H9 (cell line): ENCODE measurements at regions not wholly inside any gene's neighbourhood (a gene's known extent, or its start where the extent isn't known, plus 50 kb on each side); places are given as distances from the start of the nearest gene placed in this dataset.

ENCODE experiments used
- DNase-seq: peaks from one replicate; pipeline ENCODE4 v3.0.0-alpha.2; 2017
- H2AFZ ChIP-seq: one replicate; pipeline ENCODE4 v1.6.1; 2013; ENCODE audit warnings: mild to moderate bottlenecking, low read length, control low read depth, moderate library complexity
- H2AK5ac ChIP-seq: 2 replicates; pipeline ENCODE4 v1.6.1; 2013; ENCODE audit warnings: low read length, control low read depth, mixed read lengths; ENCODE audit not compliant: insufficient read length
- H2BK120ac ChIP-seq: one replicate; pipeline ENCODE4 v1.6.1; 2013; ENCODE audit warnings: low read depth, mild to moderate bottlenecking, low read length, control low read depth, inconsistent platforms; ENCODE audit not compliant: poor library complexity, severe bottlenecking
- H2BK12ac ChIP-seq: 2 replicates; pipeline ENCODE4 v1.6.1; 2013; ENCODE audit warnings: low read length, control low read depth, mixed read lengths, low read depth; ENCODE audit not compliant: insufficient read length
- H2BK15ac ChIP-seq: 2 replicates; pipeline ENCODE4 v1.6.1; 2013; ENCODE audit warnings: low read depth, low read length, control low read depth
- H2BK20ac ChIP-seq: one replicate; pipeline ENCODE4 v1.6.1; 2013; ENCODE audit warnings: low read depth, mild to moderate bottlenecking, low read length, control low read depth, inconsistent platforms; ENCODE audit not compliant: poor library complexity, severe bottlenecking
- H2BK5ac ChIP-seq: 2 replicates; pipeline ENCODE4 v1.6.1; 2013; ENCODE audit warnings: low read length, control low read depth, mixed read lengths; ENCODE audit not compliant: insufficient read length
- H3K14ac ChIP-seq: 2 replicates; pipeline ENCODE4 v1.6.1; 2013; ENCODE audit warnings: low read length, control low read depth; ENCODE audit not compliant: insufficient read depth
- H3K18ac ChIP-seq: 2 replicates; pipeline ENCODE4 v1.6.1; 2013; ENCODE audit warnings: low read depth, mild to moderate bottlenecking, mixed read lengths, low read length, control low read depth; ENCODE audit not compliant: insufficient read length
- H3K23ac ChIP-seq: 2 replicates; pipeline ENCODE4 v1.6.1; 2013; ENCODE audit warnings: low read length, control low read depth, mixed read lengths, low read depth; ENCODE audit not compliant: insufficient read length
- H3K23me2 ChIP-seq: 2 replicates; pipeline ENCODE4 v1.6.1; 2013; ENCODE audit warnings: low read depth, mild to moderate bottlenecking, mixed read lengths, low read length, control low read depth; ENCODE audit not compliant: insufficient read length, poor library complexity, severe bottlenecking
- H3K27ac ChIP-seq: 2 replicates; pipeline ENCODE4 v1.5.1; 2013; ENCODE audit warnings: low read length, control low read depth, mixed read lengths, low read depth; ENCODE audit not compliant: insufficient read length
- H3K27me3 ChIP-seq: 2 replicates; pipeline ENCODE4 v1.6.1; 2013; ENCODE audit warnings: low read length, control low read depth, inconsistent platforms; ENCODE audit not compliant: insufficient read depth
- H3K4ac ChIP-seq: 2 replicates; pipeline ENCODE4 v1.6.1; 2013; ENCODE audit warnings: low read depth, mild to moderate bottlenecking, control low read depth, inconsistent platforms, low read length, moderate library complexity
- H3K4me1 ChIP-seq: 2 replicates; pipeline ENCODE4 v1.6.1; 2013; ENCODE audit warnings: low read length, control low read depth, inconsistent platforms; ENCODE audit not compliant: insufficient read depth
- H3K4me2 ChIP-seq: 2 replicates; pipeline ENCODE4 v1.6.1; 2013; ENCODE audit warnings: low read length, control low read depth, mixed read lengths; ENCODE audit not compliant: insufficient read length, insufficient read depth
- H3K56ac ChIP-seq: 2 replicates; pipeline ENCODE4 v1.6.1; 2013; ENCODE audit warnings: low read depth, mild to moderate bottlenecking, mixed read lengths, low read length, control low read depth; ENCODE audit not compliant: insufficient read length
- H3K79me1 ChIP-seq: 2 replicates; pipeline ENCODE4 v1.6.1; 2013; ENCODE audit warnings: low read depth, mild to moderate bottlenecking, moderate library complexity, low read length, control low read depth, inconsistent platforms; ENCODE audit not compliant: insufficient read depth, poor library complexity, severe bottlenecking
- H3K79me2 ChIP-seq: 2 replicates; pipeline ENCODE4 v1.6.1; 2013; ENCODE audit warnings: low read length, control low read depth, inconsistent platforms; ENCODE audit not compliant: insufficient read depth
- H3K9ac ChIP-seq: 2 replicates; pipeline ENCODE4 v1.6.1; 2013; ENCODE audit warnings: low read length, control low read depth, mixed read lengths; ENCODE audit not compliant: insufficient read length; ENCODE audit errors: extremely low read depth
- H3K9me3 ChIP-seq: one replicate; pipeline ENCODE4 v1.6.1; 2013; ENCODE audit warnings: low read depth, low read length, inconsistent platforms; ENCODE audit not compliant: control insufficient read depth
- H3T11ph ChIP-seq: one replicate; pipeline ENCODE4 v1.6.1; 2013; ENCODE audit warnings: mild to moderate bottlenecking, low read length, control low read depth, inconsistent platforms
- H4K20me1 ChIP-seq: one replicate; pipeline ENCODE4 v1.6.1; 2013; ENCODE audit not compliant: control insufficient read depth, insufficient read length, insufficient read depth
- H4K5ac ChIP-seq: 2 replicates; pipeline ENCODE4 v1.6.1; 2013; ENCODE audit warnings: low read depth, mild to moderate bottlenecking, mixed read lengths, low read length, control low read depth; ENCODE audit not compliant: insufficient read length
- H4K8ac ChIP-seq: replicated peaks from 2 replicates; pipeline ENCODE4 v1.6.1; 2013; ENCODE audit warnings: low read length, control low read depth, mixed read lengths, low read depth; ENCODE audit not compliant: insufficient read length
- H4K91ac ChIP-seq: 2 replicates; pipeline ENCODE4 v1.6.1; 2013; ENCODE audit warnings: low read depth, mild to moderate bottlenecking, moderate library complexity, mixed read lengths, low read length, control low read depth; ENCODE audit not compliant: insufficient read length
- H3K27ac Mint-ChIP-seq, 3 experiments: 2 replicates in 2 of 3; 3 replicates in 1 of 3; pipeline ENCODE4 v1.8.0; 2020 to 2021; ENCODE audit warnings: mixed read lengths in 3 of 3, mild to moderate bottlenecking in 1 of 3, moderate library complexity in 1 of 3
- H3K27me3 Mint-ChIP-seq: 2 replicates; pipeline ENCODE4 v1.8.0; 2021; ENCODE audit warnings: low read depth, mild to moderate bottlenecking, moderate library complexity, mixed read lengths
- H3K36me3 Mint-ChIP-seq, 3 experiments: 2 replicates in 2 of 3; 3 replicates in 1 of 3; pipeline ENCODE4 v1.8.0; 2020 to 2021; ENCODE audit warnings: low read depth in 3 of 3, mixed read lengths in 3 of 3; ENCODE audit not compliant: insufficient read depth in 1 of 3
- H3K4me1 Mint-ChIP-seq, 2 experiments: 2 replicates each; pipeline ENCODE4 v1.8.0; 2020; ENCODE audit warnings: mixed read lengths in 2 of 2
- H3K4me3 Mint-ChIP-seq, 2 experiments: 2 replicates in 1 of 2; 3 replicates in 1 of 2; pipeline ENCODE4 v1.8.0; 2020 to 2021; ENCODE audit warnings: mild to moderate bottlenecking in 2 of 2, mixed read lengths in 2 of 2, moderate library complexity in 1 of 2
- H3K9me3 Mint-ChIP-seq, 2 experiments: 2 replicates in 1 of 2; 3 replicates in 1 of 2; pipeline ENCODE4 v1.8.0; 2020; ENCODE audit warnings: mild to moderate bottlenecking in 2 of 2, mixed read lengths in 2 of 2, moderate library complexity in 1 of 2
- TF ChIP-seq, protein P1 (sequence below): fragments of 200-600 bp; sonication (generic); conservative IDR thresholded peaks from 3 replicates; pipeline ENCODE4 v1.8.0; 2021; ENCODE audit warnings: antibody characterized with exemption, mild to moderate bottlenecking

DNA sequence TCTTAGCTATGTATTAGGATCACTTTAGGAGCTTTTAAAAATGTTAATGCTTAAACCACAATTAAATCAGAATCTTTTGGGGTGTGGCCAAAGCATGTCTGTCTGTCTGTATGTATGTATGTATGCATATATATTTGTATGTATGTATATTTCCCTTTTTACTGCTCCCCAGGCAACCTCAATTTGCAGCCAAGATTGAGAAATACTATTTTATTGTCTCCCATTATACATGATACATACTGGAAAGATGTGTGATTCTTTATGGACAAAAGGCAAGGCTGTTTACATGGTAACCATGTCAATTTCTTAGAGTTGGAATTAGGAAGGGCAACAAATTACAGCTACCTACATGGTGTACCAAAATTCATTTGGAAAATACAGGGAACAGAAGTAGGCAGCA lies 783.6 kb downstream of the ETS1 start:
- H2BK5ac ChIP-seq: no peak overlapping the region
- H3K4me1 Mint-ChIP-seq: peaks cover 9 to 10% of the 10 kb centered on the region in 2 experiments

More for the DNA sequence above, 783.6 kb downstream of the ETS1 start:
- Histone ChIP-seq H3K14ac (no peak overlapping the region), H4K5ac (no peak overlapping the region), H2BK20ac (no peak overlapping the region), H2BK120ac (no peak overlapping the region), H3K9ac (no peak overlapping the region), H2BK12ac (no peak overlapping the region), H3K79me2 (no peaks in the 10 kb centered on the region), H4K91ac (no peak overlapping the region), H3K27ac (no peak overlapping the region), H3K4me2 (no peak overlapping the region), H3K18ac (no peak overlapping the region), H3K56ac (no peak overlapping the region), H2AK5ac (no peak overlapping the region), H3K79me1 (no peaks in the 10 kb centered on the region), H4K20me1 (no peaks in the 10 kb centered on the region), H3K23me2 (no peaks in the 10 kb centered on the region), H3T11ph (no peak overlapping the region), H3K23ac (no peak overlapping the region), H2BK15ac (no peak overlapping the region), H4K8ac (no peak overlapping the region), H3K4me1 (no peaks in the 10 kb centered on the region; the same call in 1 of the 2 replicates), H3K4ac (no peak overlapping the region), H3K9me3 (no peaks in the 10 kb centered on the region), H2AFZ (no peak overlapping the region), H3K27me3 (no peaks in the 10 kb centered on the region)
- no peaks in the 10 kb centered on the region for H3K27me3 Mint-ChIP-seq
- 0 out of 5 replicates have a peak, but pooled peaks cover 0 to 2% of the 10 kb centered on the region in 2 experiments for H3K9me3 Mint-ChIP-seq
- H3K27ac Mint-ChIP-seq: no peak overlapping the region
- H3K4me3 Mint-ChIP-seq: no peak overlapping the region
- no peaks in the 10 kb centered on the region for H3K36me3 Mint-ChIP-seq
- no peak for DNase-seq
- TF ChIP-seq, protein P1, sequence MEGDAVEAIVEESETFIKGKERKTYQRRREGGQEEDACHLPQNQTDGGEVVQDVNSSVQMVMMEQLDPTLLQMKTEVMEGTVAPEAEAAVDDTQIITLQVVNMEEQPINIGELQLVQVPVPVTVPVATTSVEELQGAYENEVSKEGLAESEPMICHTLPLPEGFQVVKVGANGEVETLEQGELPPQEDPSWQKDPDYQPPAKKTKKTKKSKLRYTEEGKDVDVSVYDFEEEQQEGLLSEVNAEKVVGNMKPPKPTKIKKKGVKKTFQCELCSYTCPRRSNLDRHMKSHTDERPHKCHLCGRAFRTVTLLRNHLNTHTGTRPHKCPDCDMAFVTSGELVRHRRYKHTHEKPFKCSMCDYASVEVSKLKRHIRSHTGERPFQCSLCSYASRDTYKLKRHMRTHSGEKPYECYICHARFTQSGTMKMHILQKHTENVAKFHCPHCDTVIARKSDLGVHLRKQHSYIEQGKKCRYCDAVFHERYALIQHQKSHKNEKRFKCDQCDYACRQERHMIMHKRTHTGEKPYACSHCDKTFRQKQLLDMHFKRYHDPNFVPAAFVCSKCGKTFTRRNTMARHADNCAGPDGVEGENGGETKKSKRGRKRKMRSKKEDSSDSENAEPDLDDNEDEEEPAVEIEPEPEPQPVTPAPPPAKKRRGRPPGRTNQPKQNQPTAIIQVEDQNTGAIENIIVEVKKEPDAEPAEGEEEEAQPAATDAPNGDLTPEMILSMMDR: no peak
